NT2/D1 (cell line): ENCODE measurements at regions not wholly inside any gene's neighbourhood (a gene's known extent, or its start where the extent isn't known, plus 50 kb on each side); places are given as distances from the start of the nearest gene placed in this dataset.
"Not testable (repeated sequence)": the region's sequence is repeated elsewhere in the genome, so short reads cannot be mapped to it uniquely, and the experiment has no call there.

ENCODE experiments used
- DNase-seq: peaks from one replicate; pipeline ENCODE4 v3.0.0-alpha.2; 2011; ENCODE audit warnings: low read depth, low spot score
- H3K27me3 ChIP-seq: 2 replicates; pipeline ENCODE4 v1.6.0; 2011; ENCODE audit warnings: mild to moderate bottlenecking; ENCODE audit not compliant: insufficient read length, insufficient read depth
- H3K36me3 ChIP-seq: 2 replicates; pipeline ENCODE4 v1.6.1; 2011; ENCODE audit warnings: mild to moderate bottlenecking, low read length, mixed read lengths; ENCODE audit not compliant: insufficient read depth, insufficient read length
- H3K4me1 ChIP-seq: 2 replicates; pipeline ENCODE4 v1.5.1; 2011; ENCODE audit not compliant: insufficient read depth, insufficient read length
- H3K4me3 ChIP-seq: 2 replicates; pipeline ENCODE4 v1.5.1; 2011; ENCODE audit warnings: low read depth; ENCODE audit not compliant: insufficient read length
- H3K9ac ChIP-seq: 2 replicates; pipeline ENCODE4 v1.6.0; 2011; ENCODE audit warnings: low read depth; ENCODE audit not compliant: insufficient read length
- H3K9me3 ChIP-seq: 2 replicates; pipeline ENCODE4 v1.5.1; 2011; ENCODE audit warnings: mild to moderate bottlenecking, low read length; ENCODE audit not compliant: insufficient read depth
- SUZ12 ChIP-seq: IDR thresholded peaks from 2 replicates; pipeline ENCODE4 v1.6.1; 2011; ENCODE audit not compliant: insufficient read length, insufficient read depth; ENCODE audit errors: extremely low read depth
- YY1 ChIP-seq: IDR thresholded peaks from 2 replicates; pipeline ENCODE4 v1.6.1; 2011; ENCODE audit not compliant: insufficient read length, insufficient read depth
- ZNF274 ChIP-seq: IDR thresholded peaks from 2 replicates; pipeline ENCODE4 v1.6.1; 2011; ENCODE audit warnings: mild to moderate bottlenecking, low read depth, low read length

DNA sequence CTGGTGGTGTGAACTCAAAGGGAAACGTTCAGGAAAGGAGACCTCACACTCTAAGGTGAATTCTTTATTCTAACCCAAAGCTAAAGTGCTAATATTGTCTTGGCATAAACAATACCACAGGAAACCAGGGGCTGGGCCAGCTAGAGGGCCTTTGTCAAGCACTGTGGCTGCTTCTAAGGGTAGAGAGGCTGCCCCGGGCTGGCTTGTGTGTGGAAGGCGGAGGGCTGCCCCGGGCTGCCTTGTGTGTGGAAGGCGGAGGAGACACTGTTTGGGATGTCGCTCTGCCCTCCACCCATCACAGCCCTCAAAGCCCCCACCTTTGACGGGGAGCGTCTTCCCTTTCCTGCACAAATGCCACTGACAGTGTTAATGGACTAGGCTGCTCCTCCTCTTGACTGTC lies 216.8 kb downstream of the TOMM20 start:
- no peak overlapping the region for H3K9ac ChIP-seq
- no peak for TF ChIP-seq ZNF274
- no peak for TF ChIP-seq SUZ12
- TF ChIP-seq YY1 = no peak
- peaks cover 16% of the 10 kb centered on the region for H3K4me1 ChIP-seq
- peaks cover 16% of the 10 kb centered on the region for H3K27me3 ChIP-seq
- no peak for DNase-seq
- no peaks in the 10 kb centered on the region for H3K9me3 ChIP-seq
- H3K4me3 ChIP-seq = no peak overlapping the region
- H3K36me3 ChIP-seq = no peaks in the 10 kb centered on the region

DNA sequence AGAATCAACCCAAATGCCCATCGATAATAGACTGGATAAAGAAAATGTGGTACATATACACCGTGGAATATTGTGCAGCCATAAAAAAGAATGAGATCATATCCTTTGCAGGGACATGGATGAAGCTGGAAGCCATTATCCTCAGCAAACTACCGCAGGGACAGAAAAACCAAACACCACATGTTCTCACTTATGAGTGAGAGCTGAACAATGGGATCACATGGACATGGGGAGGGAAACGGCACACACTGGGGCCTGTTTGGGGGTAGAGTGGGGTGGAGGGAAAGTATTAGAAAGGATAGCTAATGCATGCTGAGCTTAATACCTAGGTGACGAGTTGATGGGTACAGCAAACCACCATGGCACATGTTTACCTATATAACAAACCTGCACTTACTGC lies 217.5 kb downstream of the TOMM20 start:
- H3K9ac ChIP-seq, H3K4me3 ChIP-seq, DNase-seq, H3K9me3 ChIP-seq, H3K36me3 ChIP-seq: not testable (repeated sequence)
- H3K27me3 ChIP-seq = peaks cover 16% of the 10 kb centered on the region
- H3K4me1 ChIP-seq = peaks cover 16% of the 10 kb centered on the region

DNA sequence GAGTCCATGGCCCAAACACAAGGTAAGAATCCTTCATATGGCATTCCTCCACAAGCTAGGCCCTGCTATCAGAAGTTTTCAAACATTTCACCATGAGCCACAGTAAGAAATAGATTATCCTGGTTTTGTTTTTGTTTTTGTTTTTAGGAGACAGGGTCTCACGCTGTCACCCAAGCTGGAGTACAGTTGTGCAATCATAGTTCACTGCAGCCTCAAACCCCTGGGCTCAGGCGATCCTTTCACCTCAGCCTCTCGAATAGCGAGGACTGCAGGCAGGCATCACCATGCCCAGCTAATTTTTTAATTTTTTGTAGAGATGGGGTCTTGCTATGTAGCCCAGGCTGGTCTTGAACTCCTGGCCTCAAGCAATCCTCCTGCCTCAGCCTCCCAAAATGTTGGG lies 218.8 kb downstream of the TOMM20 start:
- DNase-seq = no peak
- no peak overlapping the region for H3K4me3 ChIP-seq
- H3K9me3 ChIP-seq = no peaks in the 10 kb centered on the region
- H3K9ac ChIP-seq = no peak overlapping the region
- no peaks in the 10 kb centered on the region for H3K36me3 ChIP-seq
- TF ChIP-seq YY1 (no peak), ZNF274 (no peak), SUZ12 (no peak)
- H3K27me3 ChIP-seq = peaks cover 5% of the 10 kb centered on the region
- H3K4me1 ChIP-seq = peaks cover 16% of the 10 kb centered on the region

GRCh38 chr1:234909307-234909810 lies 219.3 kb downstream of the TOMM20 start:
- no peaks in the 10 kb centered on the region for H3K9me3 ChIP-seq
- peaks cover 15% of the 10 kb centered on the region for H3K4me1 ChIP-seq
- H3K27me3 ChIP-seq = peaks cover under 1% of the 10 kb centered on the region
- no peak for DNase-seq
- TF ChIP-seq ZNF274 (no peak), YY1 (no peak), SUZ12 (no peak)
- no peak overlapping the region for H3K4me3 ChIP-seq
- H3K9ac ChIP-seq = no peak overlapping the region
- no peaks in the 10 kb centered on the region for H3K36me3 ChIP-seq

DNA sequence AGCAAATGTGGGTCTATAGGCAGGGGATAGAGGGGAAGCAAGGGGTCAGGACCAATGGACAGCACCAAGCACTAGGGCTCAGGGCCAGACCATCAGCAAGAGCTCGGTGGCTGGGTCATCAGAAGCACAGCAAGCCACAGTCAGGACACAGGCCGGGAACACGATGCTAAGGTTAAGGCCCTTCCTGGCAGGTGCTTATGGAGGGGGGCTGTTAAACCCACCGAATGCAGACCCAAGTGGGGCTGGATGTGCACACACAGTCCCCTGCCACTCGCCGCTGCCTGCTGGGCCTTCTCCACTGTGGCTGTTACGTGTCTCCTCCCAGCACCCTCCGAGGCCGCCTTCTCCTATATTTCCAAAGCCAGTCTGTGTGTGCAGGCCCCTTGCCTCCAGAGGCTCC lies 220.1 kb downstream of the TOMM20 start:
- Histone ChIP-seq H3K9me3 (no peaks in the 10 kb centered on the region), H3K4me1 (peaks cover 10% of the 10 kb centered on the region), H3K36me3 (no peaks in the 10 kb centered on the region), H3K27me3 (no peaks in the 10 kb centered on the region), H3K9ac (no peak overlapping the region), H3K4me3 (no peak overlapping the region)
- TF ChIP-seq YY1 (no peak), SUZ12 (no peak), ZNF274 (no peak)
- DNase-seq = no peak

DNA sequence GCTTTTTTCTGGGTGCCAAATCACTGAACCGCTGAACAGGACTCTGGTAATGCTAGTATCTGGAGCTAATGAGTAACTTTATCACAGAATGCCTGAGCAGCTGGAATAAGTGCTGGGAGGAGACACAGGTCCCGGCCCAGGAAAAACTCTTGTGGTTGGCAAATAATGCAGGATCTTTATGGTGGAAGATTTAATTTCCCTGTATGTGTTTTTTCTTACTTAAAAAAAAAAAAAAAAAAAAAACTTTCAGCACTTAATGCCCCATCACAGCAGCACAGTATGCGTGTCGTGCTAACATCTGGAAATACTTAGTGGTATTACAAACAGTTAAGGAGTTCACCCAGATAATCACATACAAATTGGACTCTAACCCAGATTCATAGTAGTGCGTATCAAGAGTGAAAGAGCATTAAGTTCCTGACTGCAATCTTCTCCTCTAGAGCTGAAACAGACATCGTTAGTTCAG lies 220.7 kb downstream of the TOMM20 start:
- H3K4me3 ChIP-seq = no peak overlapping the region
- H3K36me3 ChIP-seq = no peaks in the 10 kb centered on the region
- no peaks in the 10 kb centered on the region for H3K9me3 ChIP-seq
- H3K9ac ChIP-seq = no peak overlapping the region
- DNase-seq = no peak
- no peak for TF ChIP-seq YY1
- TF ChIP-seq ZNF274 = no peak
- no peak for TF ChIP-seq SUZ12
- H3K27me3 ChIP-seq = no peaks in the 10 kb centered on the region
- peaks cover 8% of the 10 kb centered on the region for H3K4me1 ChIP-seq

GRCh38 chr1:234907208-234907939 lies 221.3 kb downstream of the TOMM20 start:
- peaks cover 6% of the 10 kb centered on the region for H3K4me1 ChIP-seq

More at GRCh38 chr1:234907208-234907939, 221.3 kb downstream of the TOMM20 start:
- H3K4me3 ChIP-seq = no peak overlapping the region
- H3K27me3 ChIP-seq = no peaks in the 10 kb centered on the region
- no peak for DNase-seq
- no peaks in the 10 kb centered on the region for H3K9me3 ChIP-seq
- no peak for TF ChIP-seq YY1
- no peak for TF ChIP-seq ZNF274
- no peak for TF ChIP-seq SUZ12
- H3K36me3 ChIP-seq = no peaks in the 10 kb centered on the region
- H3K9ac ChIP-seq = no peak overlapping the region
